ENCODE measurements at regions not wholly inside any gene's neighbourhood (a gene's known extent, or its start where the extent isn't known, plus 50 kb on each side); places are given as distances from the start of the nearest gene placed in this dataset.

- no peak for DNase-seq (ENCODE audit: low read depth)
These were observed 392.1 kb upstream of the DDHD1 start for GRCh38 chr14:53545217-53545616.

GRCh38 chr14:53542732-53543131 is 389.6 kb upstream of the DDHD1 start:
- DNase-seq (ENCODE audit: low read depth) = no peak

GRCh38 chr14:53541411-53541810 is 388.3 kb upstream of the DDHD1 start:
- no peak for DNase-seq (ENCODE audit: low read depth)

- no peak for DNase-seq (ENCODE audit: low read depth)
These were observed 386.5 kb upstream of the DDHD1 start for GRCh38 chr14:53539489-53540126.

GRCh38 chr14:53538316-53538881 is 385.3 kb upstream of the DDHD1 start:
- no peak for DNase-seq (ENCODE audit: low read depth)

GRCh38 chr14:53537422-53538315 is 384.5 kb upstream of the DDHD1 start:
- DNase-seq (ENCODE audit: low read depth) = no peak

- no peak for DNase-seq (ENCODE audit: low read depth)
These were observed 383.3 kb upstream of the DDHD1 start for GRCh38 chr14:53536446-53536845.

GRCh38 chr14:53534841-53535240 is 381.7 kb upstream of the DDHD1 start:
- DNase-seq (ENCODE audit: low read depth) = no peak

- DNase-seq (ENCODE audit: low read depth) = no peak
These were observed 380.4 kb upstream of the DDHD1 start for GRCh38 chr14:53533384-53533970.

GRCh38 chr14:53532853-53533252 is 379.7 kb upstream of the DDHD1 start:
- DNase-seq (ENCODE audit: low read depth) = no peak

- DNase-seq (ENCODE audit: low read depth) = no peak
These were observed 378.6 kb upstream of the DDHD1 start for GRCh38 chr14:53531730-53532129.

- no peak for DNase-seq (ENCODE audit: low read depth)
These were observed 378.0 kb upstream of the DDHD1 start for GRCh38 chr14:53531156-53531555.

- DNase-seq (ENCODE audit: low read depth) = no peak
These were observed 376.4 kb upstream of the DDHD1 start for GRCh38 chr14:53529519-53529918.

- DNase-seq (ENCODE audit: low read depth) = no peak
These were observed 375.1 kb upstream of the DDHD1 start for GRCh38 chr14:53528185-53528671.

GRCh38 chr14:53526200-53526599 is 373.1 kb upstream of the DDHD1 start:
- no peak for DNase-seq (ENCODE audit: low read depth)

- no peak for DNase-seq (ENCODE audit: low read depth)
These were observed 372.5 kb upstream of the DDHD1 start for GRCh38 chr14:53525608-53526007.

- no peak for DNase-seq (ENCODE audit: low read depth)
These were observed 371.3 kb upstream of the DDHD1 start for GRCh38 chr14:53524391-53524790.

- no peak for DNase-seq (ENCODE audit: low read depth)
These were observed 370.1 kb upstream of the DDHD1 start for GRCh38 chr14:53523226-53523625.

GRCh38 chr14:53520078-53520928 is 367.2 kb upstream of the DDHD1 start:
- no peak for DNase-seq (ENCODE audit: low read depth)

- no peak for DNase-seq (ENCODE audit: low read depth)
These were observed 366.0 kb upstream of the DDHD1 start for GRCh38 chr14:53519137-53519536.

GRCh38 chr14:53517270-53517960 is 364.3 kb upstream of the DDHD1 start:
- DNase-seq (ENCODE audit: low read depth) = no peak

All from GM04503 (cell line).